Astrocyte of the spinal cord (primary cell): ENCODE measurements at regions not wholly inside any gene's neighbourhood (a gene's known extent, or its start where the extent isn't known, plus 50 kb on each side); places are given as distances from the start of the nearest gene placed in this dataset.

Experiments
- DNase-seq: peaks from one replicate; pipeline ENCODE4 v3.0.0; 2011; ENCODE audit warnings: low read depth, low spot score
- H3K4me3 ChIP-seq: 2 replicates; pipeline ENCODE4 v1.5.1; 2011; ENCODE audit warnings: low read depth, mild to moderate bottlenecking, low read length, moderate library complexity
- CTCF ChIP-seq: IDR thresholded peaks from 2 replicates; pipeline ENCODE4 v1.5.1; 2012; ENCODE audit warnings: low read depth, mild to moderate bottlenecking, low read length, inconsistent platforms
- in situ Hi-C: cut with HindIII; loops from 2 replicates; pipeline ENCODE4 v1.10.0; 2017; ENCODE audit warnings: low sequenced_read_pairs

- in situ Hi-C loops, result no loop called here
- no peak for TF ChIP-seq CTCF
- no peak overlapping the region for H3K4me3 ChIP-seq
- no peak for DNase-seq
Measured at GRCh38 chr22:47943729-47944700, 1181.6 kb downstream of the TBC1D22A start.

- DNase-seq, result no peak
- no peak for TF ChIP-seq CTCF
- no peak overlapping the region for H3K4me3 ChIP-seq
- in situ Hi-C loops, result no loop called here
Measured at GRCh38 chr22:47940211-47940610, 1177.8 kb downstream of the TBC1D22A start.

- no peak for TF ChIP-seq CTCF
- in situ Hi-C loops, result no loop called here
- DNase-seq, result no peak
- no peak overlapping the region for H3K4me3 ChIP-seq
Measured at GRCh38 chr22:47933891-47934290, 1171.4 kb downstream of the TBC1D22A start.

GRCh38 chr22:47933226-47933625, 1170.8 kb downstream of the TBC1D22A start:
- in situ Hi-C loops, result no loop called here
- H3K4me3 ChIP-seq, result no peak overlapping the region
- TF ChIP-seq CTCF, result no peak
- no peak for DNase-seq

GRCh38 chr22:47929646-47930185, 1167.3 kb downstream of the TBC1D22A start:
- DNase-seq, result no peak
- TF ChIP-seq CTCF, result no peak
- in situ Hi-C loops, result no loop called here
- H3K4me3 ChIP-seq, result no peak overlapping the region

GRCh38 chr22:47929073-47929472, 1166.6 kb downstream of the TBC1D22A start:
- in situ Hi-C loops, result no loop called here
- no peak for TF ChIP-seq CTCF
- no peak overlapping the region for H3K4me3 ChIP-seq
- no peak for DNase-seq
